HG03439 (cell line): ENCODE measurements at regions not wholly inside any gene's neighbourhood (a gene's known extent, or its start where the extent isn't known, plus 50 kb on each side); places are given as distances from the start of the nearest gene placed in this dataset.
"Not testable (repeated sequence)": the region's sequence is repeated elsewhere in the genome, so short reads cannot be mapped to it uniquely, and the experiment has no call there.

Experiments used
- ATAC-seq: cut with Tn5 transposase; IDR thresholded peaks from one replicate; pipeline ENCODE4 v1.9.1; 2021; ENCODE audit warnings: mild to moderate bottlenecking, moderate library complexity; ENCODE audit not compliant: unreplicated experiment

- ATAC-seq = no peak
These were observed 601.6 kb upstream of the USP24 start for GRCh38 chr1:55816456-55817426.

- ATAC-seq = no peak
These were observed 600.7 kb upstream of the USP24 start for GRCh38 chr1:55815745-55816455.

GRCh38 chr1:55814967-55815366, 599.8 kb upstream of the USP24 start:
- ATAC-seq = no peak

GRCh38 chr1:55813618-55814017, 598.5 kb upstream of the USP24 start:
- ATAC-seq = no peak

- no peak for ATAC-seq
These were observed 597.1 kb upstream of the USP24 start for GRCh38 chr1:55812281-55812680.

- no peak for ATAC-seq
These were observed 593.1 kb upstream of the USP24 start for GRCh38 chr1:55808263-55808662.

GRCh38 chr1:55803429-55803828, 588.3 kb upstream of the USP24 start:
- no peak for ATAC-seq

GRCh38 chr1:55801481-55801880, 586.3 kb upstream of the USP24 start:
- no peak for ATAC-seq

GRCh38 chr1:55800503-55800902, 585.3 kb upstream of the USP24 start:
- no peak for ATAC-seq

GRCh38 chr1:55793856-55794255, 578.7 kb upstream of the USP24 start:
- ATAC-seq = no peak

- ATAC-seq = no peak
These were observed 577.7 kb upstream of the USP24 start for GRCh38 chr1:55792870-55793269.

GRCh38 chr1:55789466-55789865, 574.3 kb upstream of the USP24 start:
- no peak for ATAC-seq

GRCh38 chr1:55786396-55786795, 571.2 kb upstream of the USP24 start:
- ATAC-seq = no peak

GRCh38 chr1:55784941-55785450, 569.8 kb upstream of the USP24 start:
- not testable (repeated sequence) for ATAC-seq

GRCh38 chr1:55781944-55782482, 566.8 kb upstream of the USP24 start:
- ATAC-seq = no peak

GRCh38 chr1:55781003-55781402, 565.8 kb upstream of the USP24 start:
- no peak for ATAC-seq

- no peak for ATAC-seq
These were observed 562.4 kb upstream of the USP24 start for GRCh38 chr1:55777545-55777944.

GRCh38 chr1:55775007-55775406, 559.8 kb upstream of the USP24 start:
- ATAC-seq = no peak

- no peak for ATAC-seq
These were observed 559.3 kb upstream of the USP24 start for GRCh38 chr1:55774446-55774845.

GRCh38 chr1:55773211-55773940, 558.2 kb upstream of the USP24 start:
- no peak for ATAC-seq
